HCT116 (cell line): ENCODE measurements at regions not wholly inside any gene's neighbourhood (a gene's known extent, or its start where the extent isn't known, plus 50 kb on each side); places are given as distances from the start of the nearest gene placed in this dataset.

Experiments
- ATAC-seq: fragments of 200-7000 bp; cut with Tn5 transposase; 2 replicates; pipeline ENCODE4 v1.9.1; 2020; ENCODE audit warnings: mild to moderate bottlenecking, moderate library complexity
- BruUV-seq: library from RNA; stranded (reverse); fragments of 400-500 nt; replicated peaks from 2 replicates; lab custom pipeline; 2021; lab: Mats Ljungman, UMichigan
- CTCF ChIA-PET: fragments of 300-600 bp; sonication (Branson Sonifier 250); formaldehyde crosslinking; loops from one replicate; lab custom pipeline; 2021; ENCODE audit warnings: antibody characterized with exemption; lab: Charles Lee
- POLR2A ChIA-PET: fragments of 300-600, 350-600 bp; sonication (Branson Sonifier 250); formaldehyde crosslinking; loops from one replicate; lab custom pipeline; 2021; ENCODE audit warnings: antibody characterized with exemption; lab: Charles Lee
- RAD21 ChIA-PET, 2 experiments: fragments of 300-600 bp; sonication (Branson Sonifier 250); formaldehyde crosslinking; loops; one replicate each; lab custom pipeline; 2023; ENCODE audit warnings: low total read pairs in 2 of 2; ENCODE audit not compliant: uncharacterized antibody in 2 of 2, unreplicated experiment in 2 of 2, low non-redundant PET in 1 of 2; lab: Charles Lee
- DNase-seq: peaks from one replicate; pipeline ENCODE4 v3.0.0-alpha.2; 2010; ENCODE audit warnings: low read depth, low spot score
- H2AFZ ChIP-seq: fragments of 200-600 bp; shearing (Covaris generic), sonication (generic); 2 replicates; pipeline ENCODE4 v1.6.1; 2017; ENCODE audit warnings: low read depth, mixed run types, mixed read lengths, antibody characterized with exemption, low read length; ENCODE audit not compliant: poor library complexity, severe bottlenecking
- H3K27ac ChIP-seq: 2 replicates; pipeline ENCODE4 v1.5.1; 2012; ENCODE audit warnings: low read depth, low read length
- H3K27me3 ChIP-seq: fragments of 200-600 bp; sonication (generic); 2 replicates; pipeline ENCODE4 v1.6.1; 2016; ENCODE audit warnings: mixed run types, low read length, mixed read lengths; ENCODE audit not compliant: insufficient read depth
- H3K36me3 ChIP-seq, 2 experiments: fragments of 200-500 bp in 1 of 2; fragments of 200-600 bp in 1 of 2; sonication (Bioruptor generic) in 1 of 2; sonication (generic) in 1 of 2; 2 replicates each; pipeline versions ENCODE4 v1.5.1 to v1.6.1; 2014 to 2016; ENCODE audit warnings: low read length in 2 of 2, inconsistent platforms in 1 of 2, mixed read lengths in 1 of 2, mixed run types in 1 of 2; ENCODE audit not compliant: insufficient read depth in 2 of 2, control insufficient read depth in 1 of 2
- H3K4me1 ChIP-seq, 2 experiments: fragments of 200-600 bp in 1 of 2; sonication (generic) in 1 of 2; 2 replicates each; pipeline versions ENCODE4 v1.5.1 to v1.6.1; 2012 to 2017; ENCODE audit warnings: low read length in 2 of 2, inconsistent platforms in 1 of 2, mild to moderate bottlenecking in 1 of 2, mixed read lengths in 1 of 2, mixed run types in 1 of 2, moderate library complexity in 1 of 2; ENCODE audit not compliant: insufficient read depth in 2 of 2, control insufficient read depth in 1 of 2
- H3K4me2 ChIP-seq: fragments of 200-600 bp; sonication (generic); 2 replicates; pipeline ENCODE4 v1.6.1; 2017; ENCODE audit warnings: mixed run types, low read length, mixed read lengths
- H3K4me3 ChIP-seq, 2 experiments: fragments of 200-600 bp in 1 of 2; sonication (generic) in 1 of 2; replicated peaks in 1 of 2; 2 replicates each; pipeline ENCODE4 v1.5.1; 2011 to 2016; ENCODE audit warnings: low read length in 2 of 2, control low read depth in 1 of 2, low read depth in 1 of 2, mild to moderate bottlenecking in 1 of 2, mixed read lengths in 1 of 2, mixed run types in 1 of 2
- H3K79me2 ChIP-seq: fragments of 200-600 bp; sonication (generic); 2 replicates; pipeline ENCODE4 v1.6.1; 2017; ENCODE audit warnings: mild to moderate bottlenecking, mixed run types, low read length, moderate library complexity, mixed read lengths; ENCODE audit not compliant: insufficient read depth
- H3K9ac ChIP-seq: fragments of 200-600 bp; sonication (generic); 2 replicates; pipeline ENCODE4 v1.6.1; 2016; ENCODE audit warnings: low read length, mixed read lengths
- H3K9me2 ChIP-seq: fragments of 200-600 bp; sonication (generic), shearing (Covaris generic); 2 replicates; pipeline ENCODE4 v1.6.1; 2017; ENCODE audit warnings: mixed run types, mild to moderate bottlenecking, moderate library complexity; ENCODE audit not compliant: insufficient read depth
- H3K9me3 ChIP-seq, 2 experiments: fragments of 200-500 bp in 1 of 2; fragments of 200-600 bp in 1 of 2; sonication (Bioruptor generic) in 1 of 2; sonication (generic) in 1 of 2; 2 replicates each; pipeline ENCODE4 v1.6.1; 2014 to 2017; ENCODE audit warnings: low read length in 2 of 2, mixed read lengths in 2 of 2, inconsistent platforms in 1 of 2, low read depth in 1 of 2, mild to moderate bottlenecking in 1 of 2, mixed run types in 1 of 2, moderate library complexity in 1 of 2; ENCODE audit not compliant: control insufficient read depth in 1 of 2, insufficient read depth in 1 of 2
- H4K20me1 ChIP-seq: fragments of 200-600 bp; sonication (generic), shearing (Covaris generic); 2 replicates; pipeline ENCODE4 v1.6.1; 2017; ENCODE audit warnings: mixed run types, mild to moderate bottlenecking, moderate library complexity; ENCODE audit not compliant: insufficient read depth
- ATF3 ChIP-seq: IDR thresholded peaks from 2 replicates; pipeline ENCODE4 v1.6.1; 2012
- CBX3 ChIP-seq: IDR thresholded peaks from 2 replicates; pipeline ENCODE4 v1.6.1; 2012; ENCODE audit warnings: low read depth
- CEBPB ChIP-seq: IDR thresholded peaks from 2 replicates; pipeline ENCODE4 v1.6.1; 2012; ENCODE audit warnings: low read depth
- CTCF ChIP-seq, 3 experiments: fragments of 200-600 bp in 1 of 3; sonication (generic) in 1 of 3; IDR thresholded peaks in 2 of 3; conservative IDR thresholded peaks in 1 of 3; 2 replicates each; pipeline ENCODE4 v1.5.1; 2012 to 2017; ENCODE audit warnings: low read depth in 2 of 3, low read length in 2 of 3, antibody characterized with exemption in 1 of 3, borderline replicate concordance in 1 of 3, control low read depth in 1 of 3, mild to moderate bottlenecking in 1 of 3, mixed read lengths in 1 of 3, mixed run types in 1 of 3, moderate library complexity in 1 of 3; ENCODE audit not compliant: insufficient read depth in 1 of 3
- EGR1 ChIP-seq: IDR thresholded peaks from 2 replicates; pipeline ENCODE4 v1.6.1; 2012; ENCODE audit warnings: low read depth
- EZH2phosphoT487 ChIP-seq: fragments of 200-600 bp; IDR thresholded peaks from 2 replicates; pipeline ENCODE4 v1.6.1; 2018; ENCODE audit warnings: antibody characterized with exemption, borderline replicate concordance
- JUND ChIP-seq: IDR thresholded peaks from 2 replicates; pipeline ENCODE4 v1.6.1; 2012
- MAX ChIP-seq: IDR thresholded peaks from 2 replicates; pipeline ENCODE4 v1.6.1; 2012
- POLR2AphosphoS5 ChIP-seq: IDR thresholded peaks from 2 replicates; pipeline ENCODE4 v1.6.1; 2011; ENCODE audit warnings: mild to moderate bottlenecking, low read depth, low read length, moderate library complexity
- RAD21 ChIP-seq: IDR thresholded peaks from 2 replicates; pipeline ENCODE4 v1.6.1; 2012; ENCODE audit warnings: low read depth, mild to moderate bottlenecking
- SIN3A ChIP-seq: IDR thresholded peaks from 2 replicates; pipeline ENCODE4 v1.6.1; 2012; ENCODE audit warnings: low read depth
- SP1 ChIP-seq: IDR thresholded peaks from 2 replicates; pipeline ENCODE4 v1.6.1; 2012; ENCODE audit warnings: low read depth
- SRF ChIP-seq: IDR thresholded peaks from 2 replicates; pipeline ENCODE4 v1.6.1; 2012; ENCODE audit warnings: low read depth
- TCF7L2 ChIP-seq: IDR thresholded peaks from 2 replicates; pipeline ENCODE4 v1.7.0; 2011; ENCODE audit warnings: borderline replicate concordance, inconsistent platforms; ENCODE audit not compliant: insufficient read depth, insufficient read length; ENCODE audit errors: extremely low read depth
- YY1 ChIP-seq: IDR thresholded peaks from 2 replicates; pipeline ENCODE4 v1.6.1; 2011; ENCODE audit warnings: low read length, low read depth, moderate library complexity, mild to moderate bottlenecking; ENCODE audit not compliant: insufficient replicate concordance; ENCODE audit errors: extremely low read depth
- ZBTB33 ChIP-seq: IDR thresholded peaks from 2 replicates; pipeline ENCODE4 v1.6.1; 2011; ENCODE audit warnings: mild to moderate bottlenecking, low read length, moderate library complexity; ENCODE audit not compliant: insufficient replicate concordance; ENCODE audit errors: extremely low read depth
- ZFX ChIP-seq: fragments of 450-650 bp; IDR thresholded peaks from 2 replicates; pipeline ENCODE4 v1.6.1; 2017
- ZNF274 ChIP-seq: fragments of 200-500 bp; sonication (Bioruptor generic); IDR thresholded peaks from 2 replicates; pipeline ENCODE4 v1.6.1; 2014; ENCODE audit warnings: mild to moderate bottlenecking, low read depth, low read length, inconsistent platforms
- intact Hi-C: fragments of 100-400 bp; cut with micrococcal nuclease; formaldehyde crosslinking; loops from 2 replicates; pipeline ENCODE4 v1.10.0; 2022

GRCh38 chr3:174533286-174533685 lies 325.8 kb upstream of the NAALADL2 start:
- Histone ChIP-seq H3K9me3 (no peaks in the 10 kb centered on the region), H4K20me1 (no peaks in the 10 kb centered on the region), H3K4me3 (no peak overlapping the region), H3K9ac (no peak overlapping the region), H3K79me2 (no peaks in the 10 kb centered on the region), H3K27ac (no peak overlapping the region), H3K27me3 (no peaks in the 10 kb centered on the region), H3K9me2 (no peaks in the 10 kb centered on the region), H2AFZ (no peak overlapping the region), H3K4me1 (no peaks in the 10 kb centered on the region), H3K36me3 (no peaks in the 10 kb centered on the region), H3K4me2 (no peak overlapping the region)
- DNase-seq (no peak), ATAC-seq (no peak)
- ChIA-PET CTCF (no interaction called here), POLR2A (no interaction called here), RAD21 (no interaction called here)
- TF ChIP-seq CEBPB (no peak), RAD21 (no peak), MAX (no peak), ATF3 (no peak), ZNF274 (no peak), EGR1 (no peak), CBX3 (no peak), SRF (no peak), CTCF (IDR thresholded peaks at IDR 0.05 in 2 of 3, conservative IDR thresholded peaks at IDR 0.05 in 1 of 3; ENCODE audit: borderline replicate concordance in 1 of 3, insufficient read depth in 1 of 3, low read depth in 2 of 3, low read length in 2 of 3) (no peak), EZH2phosphoT487 (no peak), ZFX (no peak), ZBTB33 (no peak), YY1 (no peak), SIN3A (no peak), POLR2AphosphoS5 (no peak), SP1 (no peak), JUND (no peak), TCF7L2 (no peak)
- intact Hi-C loops, result no loop called here
- no TSS peak for BruUV-seq
